ENCODE measurements at regions not wholly inside any gene's neighbourhood (a gene's known extent, or its start where the extent isn't known, plus 50 kb on each side); places are given as distances from the start of the nearest gene placed in this dataset.

- H3K36me3 Mint-ChIP-seq (ENCODE audit: low read depth) = no peaks in the 10 kb centered on the region
- Histone ChIP-seq H3K4me3 (ENCODE audit: low read length) (no peak overlapping the region), H3K27me3 (ENCODE audit: control insufficient read depth, insufficient read depth, low read length, poor library complexity, severe bottlenecking) (peaks cover 73% of the 10 kb centered on the region), H3K4me1 (ENCODE audit: control insufficient read depth, insufficient read depth, low read length) (no peaks in the 10 kb centered on the region), H3K9ac (ENCODE audit: extremely low read depth, low read length, poor library complexity, severe bottlenecking) (no peak overlapping the region), H3K36me3 (ENCODE audit: control insufficient read depth, insufficient read depth, low read length) (no peaks in the 10 kb centered on the region), H3K27ac (ENCODE audit: low read depth, low read length) (no peak overlapping the region), H3K9me3 (ENCODE audit: control insufficient read depth, low read length) (no peaks in the 10 kb centered on the region)
- WGBS, 2 experiments (ENCODE audit: insufficient coverage in 1 of 2, insufficient read length in 1 of 2) = 45 to 58% methylated on average over 10 to 12 of the region's 12 CpGs
- H3K27me3 Mint-ChIP-seq (ENCODE audit: insufficient read depth) = peaks cover 71% of the 10 kb centered on the region
- H3K4me3 Mint-ChIP-seq = no peak overlapping the region
- H3K9me3 Mint-ChIP-seq = no peaks in the 10 kb centered on the region
- TF ChIP-seq, protein P1, sequence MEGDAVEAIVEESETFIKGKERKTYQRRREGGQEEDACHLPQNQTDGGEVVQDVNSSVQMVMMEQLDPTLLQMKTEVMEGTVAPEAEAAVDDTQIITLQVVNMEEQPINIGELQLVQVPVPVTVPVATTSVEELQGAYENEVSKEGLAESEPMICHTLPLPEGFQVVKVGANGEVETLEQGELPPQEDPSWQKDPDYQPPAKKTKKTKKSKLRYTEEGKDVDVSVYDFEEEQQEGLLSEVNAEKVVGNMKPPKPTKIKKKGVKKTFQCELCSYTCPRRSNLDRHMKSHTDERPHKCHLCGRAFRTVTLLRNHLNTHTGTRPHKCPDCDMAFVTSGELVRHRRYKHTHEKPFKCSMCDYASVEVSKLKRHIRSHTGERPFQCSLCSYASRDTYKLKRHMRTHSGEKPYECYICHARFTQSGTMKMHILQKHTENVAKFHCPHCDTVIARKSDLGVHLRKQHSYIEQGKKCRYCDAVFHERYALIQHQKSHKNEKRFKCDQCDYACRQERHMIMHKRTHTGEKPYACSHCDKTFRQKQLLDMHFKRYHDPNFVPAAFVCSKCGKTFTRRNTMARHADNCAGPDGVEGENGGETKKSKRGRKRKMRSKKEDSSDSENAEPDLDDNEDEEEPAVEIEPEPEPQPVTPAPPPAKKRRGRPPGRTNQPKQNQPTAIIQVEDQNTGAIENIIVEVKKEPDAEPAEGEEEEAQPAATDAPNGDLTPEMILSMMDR (conservative IDR thresholded peaks at IDR 0.05) = peak; percentile 52
- DNase-seq = peak; percentile 67
- no peak overlapping the region for H3K27ac Mint-ChIP-seq
- H3K4me1 Mint-ChIP-seq = no peaks in the 10 kb centered on the region
Measured at GRCh38 chr15:89421219-89421618, 75.2 kb downstream of the RHCG start.

GRCh38 chr15:89419370-89419984, 76.9 kb downstream of the RHCG start:
- Mint-ChIP-seq H3K27ac (no peak overlapping the region), H3K4me3 (no peak overlapping the region), H3K9me3 (no peaks in the 10 kb centered on the region), H3K36me3 (ENCODE audit: low read depth) (no peaks in the 10 kb centered on the region), H3K4me1 (no peaks in the 10 kb centered on the region), H3K27me3 (ENCODE audit: insufficient read depth) (peaks cover 85% of the 10 kb centered on the region)
- H3K4me3 ChIP-seq (ENCODE audit: low read length) = no peak overlapping the region
- H3K9ac ChIP-seq (ENCODE audit: extremely low read depth, low read length, poor library complexity, severe bottlenecking) = no peak overlapping the region
- 20 to 30% methylated on average over 10 to 17 of the region's 17 CpGs for WGBS, 2 experiments (ENCODE audit: insufficient coverage in 1 of 2, insufficient read length in 1 of 2)
- DNase-seq = peak; percentile 96
- H3K36me3 ChIP-seq (ENCODE audit: control insufficient read depth, insufficient read depth, low read length) = no peaks in the 10 kb centered on the region
- no peak overlapping the region for H3K27ac ChIP-seq (ENCODE audit: low read depth, low read length)
- peaks cover 83% of the 10 kb centered on the region for H3K27me3 ChIP-seq (ENCODE audit: control insufficient read depth, insufficient read depth, low read length, poor library complexity, severe bottlenecking)
- TF ChIP-seq, protein P1 (conservative IDR thresholded peaks at IDR 0.05) = no peak
- no peaks in the 10 kb centered on the region for H3K4me1 ChIP-seq (ENCODE audit: control insufficient read depth, insufficient read depth, low read length)
- no peaks in the 10 kb centered on the region for H3K9me3 ChIP-seq (ENCODE audit: control insufficient read depth, low read length)

DNA sequence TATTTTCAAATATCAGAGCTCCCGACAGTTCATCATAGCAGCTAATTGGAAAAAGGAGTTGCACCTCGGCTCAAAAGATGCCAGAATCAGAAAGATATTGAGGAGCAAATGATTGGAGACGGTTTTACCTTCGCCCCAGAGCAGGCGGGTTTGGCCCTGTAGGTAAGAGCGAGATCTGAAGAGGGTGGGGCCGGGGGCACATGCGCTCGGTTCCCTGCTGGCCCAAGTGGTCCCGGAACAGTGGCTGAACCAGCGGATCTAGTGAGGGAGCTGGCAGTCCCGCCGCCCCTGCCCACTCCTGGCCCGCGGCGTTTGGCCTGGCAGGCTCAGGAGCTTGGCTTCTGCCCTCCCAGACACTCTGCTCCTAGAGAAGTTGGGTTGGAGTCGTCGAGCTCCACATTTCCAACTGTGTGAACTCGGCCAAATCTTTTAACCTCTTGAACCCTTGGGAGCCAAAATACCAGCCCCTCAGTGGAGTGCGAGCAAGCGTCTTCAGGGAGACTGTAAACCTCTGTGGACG, 79.1 kb downstream of the RHCG start:
- Histone ChIP-seq H3K27me3 (ENCODE audit: control insufficient read depth, insufficient read depth, low read length, poor library complexity, severe bottlenecking) (peaks cover 99% of the 10 kb centered on the region), H3K4me3 (ENCODE audit: low read length) (no peak overlapping the region), H3K9me3 (ENCODE audit: control insufficient read depth, low read length) (no peaks in the 10 kb centered on the region), H3K27ac (ENCODE audit: low read depth, low read length) (no peak overlapping the region), H3K9ac (ENCODE audit: extremely low read depth, low read length, poor library complexity, severe bottlenecking) (no peak overlapping the region), H3K36me3 (ENCODE audit: control insufficient read depth, insufficient read depth, low read length) (no peaks in the 10 kb centered on the region), H3K4me1 (ENCODE audit: control insufficient read depth, insufficient read depth, low read length) (no peaks in the 10 kb centered on the region)
- H3K27me3 Mint-ChIP-seq (ENCODE audit: insufficient read depth) = peaks cover 99% of the 10 kb centered on the region
- no peak overlapping the region for H3K27ac Mint-ChIP-seq
- TF ChIP-seq, protein P1 (conservative IDR thresholded peaks at IDR 0.05) = no peak
- H3K9me3 Mint-ChIP-seq = no peaks in the 10 kb centered on the region
- H3K4me1 Mint-ChIP-seq = no peaks in the 10 kb centered on the region
- WGBS, 2 experiments (ENCODE audit: insufficient coverage in 1 of 2, insufficient read length in 1 of 2) = 77% methylated on average over 20 to 22 of the region's 22 CpGs
- H3K4me3 Mint-ChIP-seq = no peak overlapping the region
- no peak for DNase-seq
- no peaks in the 10 kb centered on the region for H3K36me3 Mint-ChIP-seq (ENCODE audit: low read depth)
